ENCODE measurements at regions not wholly inside any gene's neighbourhood (a gene's known extent, or its start where the extent isn't known, plus 50 kb on each side); places are given as distances from the start of the nearest gene placed in this dataset.
A peak's percentile ranks its signal among the peaks of the same experiment; 100 is the strongest.

GRCh38 chr1:111045033-111045722 is 81.5 kb upstream of the LRIF1 start:
- Mint-ChIP-seq H3K27ac (ENCODE audit: unreplicated experiment) (no peak overlapping the region), H3K4me3 (ENCODE audit: unreplicated experiment) (no peak overlapping the region), H3K36me3 (ENCODE audit: low read depth) (no peaks in the 10 kb centered on the region), H3K4me1 (ENCODE audit: low read depth) (peaks cover 2% of the 10 kb centered on the region), H3K27me3 (ENCODE audit: low read depth) (no peaks in the 10 kb centered on the region), H3K9me3 (ENCODE audit: low read depth) (peaks cover 10% of the 10 kb centered on the region)
- TF ChIP-seq, protein P1, sequence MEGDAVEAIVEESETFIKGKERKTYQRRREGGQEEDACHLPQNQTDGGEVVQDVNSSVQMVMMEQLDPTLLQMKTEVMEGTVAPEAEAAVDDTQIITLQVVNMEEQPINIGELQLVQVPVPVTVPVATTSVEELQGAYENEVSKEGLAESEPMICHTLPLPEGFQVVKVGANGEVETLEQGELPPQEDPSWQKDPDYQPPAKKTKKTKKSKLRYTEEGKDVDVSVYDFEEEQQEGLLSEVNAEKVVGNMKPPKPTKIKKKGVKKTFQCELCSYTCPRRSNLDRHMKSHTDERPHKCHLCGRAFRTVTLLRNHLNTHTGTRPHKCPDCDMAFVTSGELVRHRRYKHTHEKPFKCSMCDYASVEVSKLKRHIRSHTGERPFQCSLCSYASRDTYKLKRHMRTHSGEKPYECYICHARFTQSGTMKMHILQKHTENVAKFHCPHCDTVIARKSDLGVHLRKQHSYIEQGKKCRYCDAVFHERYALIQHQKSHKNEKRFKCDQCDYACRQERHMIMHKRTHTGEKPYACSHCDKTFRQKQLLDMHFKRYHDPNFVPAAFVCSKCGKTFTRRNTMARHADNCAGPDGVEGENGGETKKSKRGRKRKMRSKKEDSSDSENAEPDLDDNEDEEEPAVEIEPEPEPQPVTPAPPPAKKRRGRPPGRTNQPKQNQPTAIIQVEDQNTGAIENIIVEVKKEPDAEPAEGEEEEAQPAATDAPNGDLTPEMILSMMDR (IDR thresholded peaks at IDR 0.05), result no peak
- DNase-seq (ENCODE audit: low spot score), result no peak

- no peak for DNase-seq (ENCODE audit: low spot score)
- Mint-ChIP-seq H3K4me3 (ENCODE audit: unreplicated experiment) (no peak overlapping the region), H3K27me3 (ENCODE audit: low read depth) (peaks cover 4% of the 10 kb centered on the region), H3K27ac (ENCODE audit: unreplicated experiment) (no peak overlapping the region), H3K36me3 (ENCODE audit: low read depth) (no peaks in the 10 kb centered on the region), H3K9me3 (ENCODE audit: low read depth) (peaks cover 13% of the 10 kb centered on the region), H3K4me1 (ENCODE audit: low read depth) (no peaks in the 10 kb centered on the region)
- TF ChIP-seq, protein P1 (IDR thresholded peaks at IDR 0.05), result peak; percentile 90
These were observed 68.7 kb upstream of the LRIF1 start for GRCh38 chr1:111032295-111032897.

DNA sequence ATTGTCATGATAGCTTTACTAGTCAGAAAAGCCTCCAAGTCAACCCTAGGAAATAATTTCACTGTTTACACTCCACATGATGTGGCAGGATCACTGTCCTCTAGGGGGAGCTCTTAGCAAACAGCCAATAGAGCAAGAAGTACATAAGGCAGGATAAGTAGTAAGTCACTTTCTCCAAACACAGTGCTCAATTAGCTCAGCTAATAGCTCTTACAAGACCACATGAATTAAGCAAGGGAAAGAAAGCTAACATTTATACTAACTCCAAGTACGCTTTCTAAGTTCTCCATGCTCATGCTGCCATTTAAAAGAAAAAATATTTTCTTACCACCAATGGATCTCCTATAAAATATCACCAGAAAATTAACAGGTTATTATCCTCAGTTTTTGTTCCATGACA is 66.9 kb upstream of the LRIF1 start:
- Mint-ChIP-seq H3K4me3 (ENCODE audit: unreplicated experiment) (no peak overlapping the region), H3K4me1 (ENCODE audit: low read depth) (no peaks in the 10 kb centered on the region), H3K27me3 (ENCODE audit: low read depth) (peaks cover 10% of the 10 kb centered on the region), H3K9me3 (ENCODE audit: low read depth) (peaks cover 5% of the 10 kb centered on the region), H3K27ac (ENCODE audit: unreplicated experiment) (no peak overlapping the region), H3K36me3 (ENCODE audit: low read depth) (no peaks in the 10 kb centered on the region)
- DNase-seq (ENCODE audit: low spot score), result no peak
- TF ChIP-seq, protein P1 (IDR thresholded peaks at IDR 0.05), result peak; percentile 81

- TF ChIP-seq, protein P1 (IDR thresholded peaks at IDR 0.05), result no peak
- H3K27ac Mint-ChIP-seq (ENCODE audit: unreplicated experiment), result no peak overlapping the region
- no peaks in the 10 kb centered on the region for H3K4me1 Mint-ChIP-seq (ENCODE audit: low read depth)
- peaks cover 4% of the 10 kb centered on the region for H3K9me3 Mint-ChIP-seq (ENCODE audit: low read depth)
- DNase-seq (ENCODE audit: low spot score), result no peak
- H3K36me3 Mint-ChIP-seq (ENCODE audit: low read depth), result no peaks in the 10 kb centered on the region
- peaks cover 11% of the 10 kb centered on the region for H3K27me3 Mint-ChIP-seq (ENCODE audit: low read depth)
- no peak overlapping the region for H3K4me3 Mint-ChIP-seq (ENCODE audit: unreplicated experiment)
These were observed 61.4 kb upstream of the LRIF1 start for GRCh38 chr1:111025109-111025508.

GRCh38 chr1:111015222-111015621 is 51.5 kb upstream of the LRIF1 start:
- no peaks in the 10 kb centered on the region for H3K36me3 Mint-ChIP-seq (ENCODE audit: low read depth)
- TF ChIP-seq, protein P1 (IDR thresholded peaks at IDR 0.05), result no peak
- H3K4me1 Mint-ChIP-seq (ENCODE audit: low read depth), result no peaks in the 10 kb centered on the region
- H3K27me3 Mint-ChIP-seq (ENCODE audit: low read depth), result no peaks in the 10 kb centered on the region
- H3K27ac Mint-ChIP-seq (ENCODE audit: unreplicated experiment), result no peak overlapping the region
- H3K9me3 Mint-ChIP-seq (ENCODE audit: low read depth), result peaks cover 21% of the 10 kb centered on the region
- DNase-seq (ENCODE audit: low spot score), result no peak
- H3K4me3 Mint-ChIP-seq (ENCODE audit: unreplicated experiment), result no peak overlapping the region
